SU-DHL-6 (cell line): ENCODE measurements at regions not wholly inside any gene's neighbourhood (a gene's known extent, or its start where the extent isn't known, plus 50 kb on each side); places are given as distances from the start of the nearest gene placed in this dataset.

Experiments
- H2AFZ ChIP-seq: fragments of 200-600 bp; sonication (generic); 2 replicates; pipeline ENCODE4 v1.6.1; 2014; ENCODE audit warnings: low read depth, mild to moderate bottlenecking, moderate library complexity, mixed read lengths, antibody characterized with exemption, low read length; ENCODE audit not compliant: severe bottlenecking
- H3F3A ChIP-seq: fragments of 200-600 bp; shearing (Covaris generic); 2 replicates; pipeline ENCODE4 v1.6.0; 2016; ENCODE audit warnings: antibody characterized with exemption, mild to moderate bottlenecking; ENCODE audit not compliant: insufficient read depth
- H3K27ac ChIP-seq: fragments of 200-600 bp; sonication (generic); 2 replicates; pipeline ENCODE4 v1.5.1; 2016; ENCODE audit warnings: low read depth, mild to moderate bottlenecking, low read length, moderate library complexity, mixed read lengths
- H3K27me3 ChIP-seq: fragments of 200-600 bp; sonication (generic), shearing (Covaris generic); 2 replicates; pipeline ENCODE4 v1.6.0; 2014; ENCODE audit warnings: mild to moderate bottlenecking, low read length
- H3K36me3 ChIP-seq: fragments of 200-600 bp; sonication (generic); 2 replicates; pipeline ENCODE4 v1.6.1; 2014; ENCODE audit warnings: mild to moderate bottlenecking, low read length, mixed read lengths
- H3K4me2 ChIP-seq: fragments of 300-600, 200-600 bp; shearing (Covaris generic), sonication (generic); 2 replicates; pipeline ENCODE4 v1.6.0; 2014; ENCODE audit warnings: low read length, low read depth, mild to moderate bottlenecking; ENCODE audit not compliant: poor library complexity, severe bottlenecking
- H3K4me3 ChIP-seq: fragments of 200-600 bp; sonication (generic); 2 replicates; pipeline ENCODE4 v1.5.1; 2014; ENCODE audit warnings: antibody characterized with exemption, low read length, mild to moderate bottlenecking, mixed read lengths; ENCODE audit not compliant: insufficient read depth, poor library complexity, severe bottlenecking
- H3K79me2 ChIP-seq: fragments of 200-600 bp; sonication (generic); 2 replicates; pipeline ENCODE4 v1.6.1; 2014; ENCODE audit warnings: mild to moderate bottlenecking, low read length, moderate library complexity; ENCODE audit not compliant: insufficient read depth
- H3K9ac ChIP-seq: fragments of 200-600 bp; sonication (generic); 2 replicates; pipeline ENCODE4 v1.7.0; 2014; ENCODE audit warnings: mild to moderate bottlenecking, low read length
- H3K9me2 ChIP-seq: fragments of 200-600 bp; sonication (generic); replicated peaks from 2 replicates; pipeline ENCODE4 v1.6.1; 2014; ENCODE audit warnings: low read length; ENCODE audit not compliant: insufficient read depth
- H3K9me3 ChIP-seq: fragments of 200-600 bp; sonication (generic); 2 replicates; pipeline ENCODE4 v1.6.1; 2014; ENCODE audit warnings: low read length, mixed read lengths; ENCODE audit not compliant: insufficient read depth
- H4K20me1 ChIP-seq: fragments of 200-600 bp; sonication (generic); 2 replicates; pipeline ENCODE4 v1.6.1; 2014; ENCODE audit warnings: low read depth, mild to moderate bottlenecking, antibody characterized with exemption, low read length, moderate library complexity, mixed read lengths
- EZH2phosphoT487 ChIP-seq: fragments of 200-600 bp; sonication (generic), shearing (Covaris generic); conservative IDR thresholded peaks from 2 replicates; pipeline ENCODE4 v1.6.1; 2018; ENCODE audit warnings: mild to moderate bottlenecking, antibody characterized with exemption, low read length, moderate library complexity, mixed read lengths
- TF ChIP-seq, protein P1 (sequence below): fragments of 200-600 bp; sonication (generic); IDR thresholded peaks from one replicate; pipeline ENCODE4 v1.5.1; 2017; ENCODE audit warnings: antibody characterized with exemption, mild to moderate bottlenecking, low read length, moderate library complexity; ENCODE audit not compliant: insufficient read depth, poor library complexity, severe bottlenecking

GRCh38 chr2:156215656-156216055 lies 116.9 kb downstream of the NR4A2 start:
- Histone ChIP-seq H4K20me1 (no peaks in the 10 kb centered on the region), H3K4me2 (no peak overlapping the region), H3K27ac (no peak overlapping the region), H3K9me2 (no peaks in the 10 kb centered on the region), H3K79me2 (no peaks in the 10 kb centered on the region), H3K4me3 (no peak overlapping the region), H3K27me3 (no peaks in the 10 kb centered on the region), H3F3A (no peaks in the 10 kb centered on the region), H2AFZ (no peak overlapping the region), H3K36me3 (no peaks in the 10 kb centered on the region), H3K9ac (no peak overlapping the region), H3K9me3 (no peaks in the 10 kb centered on the region)
- TF ChIP-seq, protein P1, sequence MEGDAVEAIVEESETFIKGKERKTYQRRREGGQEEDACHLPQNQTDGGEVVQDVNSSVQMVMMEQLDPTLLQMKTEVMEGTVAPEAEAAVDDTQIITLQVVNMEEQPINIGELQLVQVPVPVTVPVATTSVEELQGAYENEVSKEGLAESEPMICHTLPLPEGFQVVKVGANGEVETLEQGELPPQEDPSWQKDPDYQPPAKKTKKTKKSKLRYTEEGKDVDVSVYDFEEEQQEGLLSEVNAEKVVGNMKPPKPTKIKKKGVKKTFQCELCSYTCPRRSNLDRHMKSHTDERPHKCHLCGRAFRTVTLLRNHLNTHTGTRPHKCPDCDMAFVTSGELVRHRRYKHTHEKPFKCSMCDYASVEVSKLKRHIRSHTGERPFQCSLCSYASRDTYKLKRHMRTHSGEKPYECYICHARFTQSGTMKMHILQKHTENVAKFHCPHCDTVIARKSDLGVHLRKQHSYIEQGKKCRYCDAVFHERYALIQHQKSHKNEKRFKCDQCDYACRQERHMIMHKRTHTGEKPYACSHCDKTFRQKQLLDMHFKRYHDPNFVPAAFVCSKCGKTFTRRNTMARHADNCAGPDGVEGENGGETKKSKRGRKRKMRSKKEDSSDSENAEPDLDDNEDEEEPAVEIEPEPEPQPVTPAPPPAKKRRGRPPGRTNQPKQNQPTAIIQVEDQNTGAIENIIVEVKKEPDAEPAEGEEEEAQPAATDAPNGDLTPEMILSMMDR, result no peak
- TF ChIP-seq EZH2phosphoT487, result no peak

DNA sequence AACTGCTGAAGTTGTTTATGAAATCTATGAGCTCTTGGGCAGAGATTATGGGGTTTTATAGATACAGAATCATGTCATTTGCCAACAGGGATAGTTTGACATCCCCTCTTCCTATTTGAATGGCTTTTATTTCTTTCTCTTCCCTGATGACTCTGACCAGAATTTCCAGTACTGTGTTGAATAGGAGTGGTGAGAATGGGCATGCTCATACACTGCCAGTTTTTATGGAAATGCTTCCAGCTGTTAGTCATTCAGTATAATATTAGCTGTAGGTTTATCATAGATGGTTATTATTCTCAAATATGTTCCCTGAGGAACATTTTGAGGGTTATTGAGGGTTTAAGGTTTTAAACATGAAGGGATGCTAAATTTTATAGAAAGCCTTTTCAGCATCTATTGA lies 121.2 kb downstream of the NR4A2 start:
- no peak overlapping the region for H2AFZ ChIP-seq
- TF ChIP-seq, protein P1, result no peak
- no peak for TF ChIP-seq EZH2phosphoT487

GRCh38 chr2:156206355-156206754 lies 126.2 kb downstream of the NR4A2 start:
- no peaks in the 10 kb centered on the region for H3K9me2 ChIP-seq
- no peak overlapping the region for H2AFZ ChIP-seq
- no peaks in the 10 kb centered on the region for H3K9me3 ChIP-seq
- no peak overlapping the region for H3K4me2 ChIP-seq
- H3K79me2 ChIP-seq, result no peaks in the 10 kb centered on the region
- H3K27ac ChIP-seq, result no peak overlapping the region
- no peak for TF ChIP-seq EZH2phosphoT487
- TF ChIP-seq, protein P1, result no peak
- no peaks in the 10 kb centered on the region for H3F3A ChIP-seq
- no peak overlapping the region for H3K9ac ChIP-seq
- H3K27me3 ChIP-seq, result no peaks in the 10 kb centered on the region
- no peak overlapping the region for H3K4me3 ChIP-seq
- no peaks in the 10 kb centered on the region for H4K20me1 ChIP-seq
- H3K36me3 ChIP-seq, result no peaks in the 10 kb centered on the region

More for the DNA sequence above, 121.2 kb downstream of the NR4A2 start:
- Histone ChIP-seq H3K36me3 (no peaks in the 10 kb centered on the region), H3K79me2 (no peaks in the 10 kb centered on the region), H3K9me3 (no peaks in the 10 kb centered on the region), H3K9ac (no peak overlapping the region), H3K4me2 (no peak overlapping the region), H4K20me1 (no peaks in the 10 kb centered on the region), H3K27ac (no peak overlapping the region), H3K9me2 (no peaks in the 10 kb centered on the region), H3K4me3 (no peak overlapping the region), H3K27me3 (no peaks in the 10 kb centered on the region), H3F3A (no peaks in the 10 kb centered on the region)
